ENCODE measurements at regions not wholly inside any gene's neighbourhood (a gene's known extent, or its start where the extent isn't known, plus 50 kb on each side); places are given as distances from the start of the nearest gene placed in this dataset.

DNA sequence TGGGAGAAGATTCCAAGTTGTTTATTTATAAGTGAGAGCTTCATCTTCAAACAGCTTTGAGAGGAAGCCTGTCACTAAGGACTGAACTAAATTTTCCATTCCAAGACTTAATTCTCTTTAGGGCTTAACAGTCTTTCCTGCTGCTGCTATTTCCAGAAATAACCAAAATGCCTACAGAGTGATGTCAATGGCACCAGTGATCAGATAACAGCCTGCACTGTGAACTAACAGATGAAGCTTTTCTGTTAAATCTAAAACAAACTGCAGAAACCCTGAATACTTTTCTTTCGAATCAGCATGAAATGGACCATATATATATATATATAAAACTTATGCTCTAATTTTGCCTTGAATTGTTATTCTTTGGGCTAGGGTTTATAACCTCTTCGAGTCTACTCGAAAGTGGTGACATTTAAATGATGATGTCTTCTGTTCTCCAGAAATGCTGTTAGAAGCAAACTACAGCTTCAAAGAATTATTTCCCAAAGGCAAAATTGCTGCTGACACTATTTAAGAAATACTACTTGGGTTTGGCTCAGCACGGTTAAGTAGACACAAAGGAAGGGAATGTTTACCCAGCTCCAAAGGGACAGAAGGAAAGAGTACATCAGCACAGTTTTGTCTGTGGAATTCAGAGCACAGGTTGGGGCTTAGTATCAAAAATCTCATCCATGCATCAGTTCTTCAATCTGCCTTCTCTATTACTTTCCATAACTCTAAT is 238.5 kb upstream of the LRRN1 start:
- TF ChIP-seq, protein P1, sequence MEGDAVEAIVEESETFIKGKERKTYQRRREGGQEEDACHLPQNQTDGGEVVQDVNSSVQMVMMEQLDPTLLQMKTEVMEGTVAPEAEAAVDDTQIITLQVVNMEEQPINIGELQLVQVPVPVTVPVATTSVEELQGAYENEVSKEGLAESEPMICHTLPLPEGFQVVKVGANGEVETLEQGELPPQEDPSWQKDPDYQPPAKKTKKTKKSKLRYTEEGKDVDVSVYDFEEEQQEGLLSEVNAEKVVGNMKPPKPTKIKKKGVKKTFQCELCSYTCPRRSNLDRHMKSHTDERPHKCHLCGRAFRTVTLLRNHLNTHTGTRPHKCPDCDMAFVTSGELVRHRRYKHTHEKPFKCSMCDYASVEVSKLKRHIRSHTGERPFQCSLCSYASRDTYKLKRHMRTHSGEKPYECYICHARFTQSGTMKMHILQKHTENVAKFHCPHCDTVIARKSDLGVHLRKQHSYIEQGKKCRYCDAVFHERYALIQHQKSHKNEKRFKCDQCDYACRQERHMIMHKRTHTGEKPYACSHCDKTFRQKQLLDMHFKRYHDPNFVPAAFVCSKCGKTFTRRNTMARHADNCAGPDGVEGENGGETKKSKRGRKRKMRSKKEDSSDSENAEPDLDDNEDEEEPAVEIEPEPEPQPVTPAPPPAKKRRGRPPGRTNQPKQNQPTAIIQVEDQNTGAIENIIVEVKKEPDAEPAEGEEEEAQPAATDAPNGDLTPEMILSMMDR (conservative IDR thresholded peaks at IDR 0.05; ENCODE audit: low read depth, low read length) = no peak
- TF ChIP-seq EZH2 (IDR thresholded peaks at IDR 0.05; ENCODE audit: borderline replicate concordance, low read depth, low read length, poor library complexity, severe bottlenecking) = no peak

All from A673 (cell line).